ENCODE measurements at regions not wholly inside any gene's neighbourhood (a gene's known extent, or its start where the extent isn't known, plus 50 kb on each side); places are given as distances from the start of the nearest gene placed in this dataset.

- TF ChIP-seq, protein P1, sequence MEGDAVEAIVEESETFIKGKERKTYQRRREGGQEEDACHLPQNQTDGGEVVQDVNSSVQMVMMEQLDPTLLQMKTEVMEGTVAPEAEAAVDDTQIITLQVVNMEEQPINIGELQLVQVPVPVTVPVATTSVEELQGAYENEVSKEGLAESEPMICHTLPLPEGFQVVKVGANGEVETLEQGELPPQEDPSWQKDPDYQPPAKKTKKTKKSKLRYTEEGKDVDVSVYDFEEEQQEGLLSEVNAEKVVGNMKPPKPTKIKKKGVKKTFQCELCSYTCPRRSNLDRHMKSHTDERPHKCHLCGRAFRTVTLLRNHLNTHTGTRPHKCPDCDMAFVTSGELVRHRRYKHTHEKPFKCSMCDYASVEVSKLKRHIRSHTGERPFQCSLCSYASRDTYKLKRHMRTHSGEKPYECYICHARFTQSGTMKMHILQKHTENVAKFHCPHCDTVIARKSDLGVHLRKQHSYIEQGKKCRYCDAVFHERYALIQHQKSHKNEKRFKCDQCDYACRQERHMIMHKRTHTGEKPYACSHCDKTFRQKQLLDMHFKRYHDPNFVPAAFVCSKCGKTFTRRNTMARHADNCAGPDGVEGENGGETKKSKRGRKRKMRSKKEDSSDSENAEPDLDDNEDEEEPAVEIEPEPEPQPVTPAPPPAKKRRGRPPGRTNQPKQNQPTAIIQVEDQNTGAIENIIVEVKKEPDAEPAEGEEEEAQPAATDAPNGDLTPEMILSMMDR (IDR thresholded peaks at IDR 0.05): no peak
- TF ChIP-seq POLR2AphosphoS5 (IDR thresholded peaks at IDR 0.05; ENCODE audit: low read depth, low read length): no peak
- no peak for TF ChIP-seq REST (IDR thresholded peaks at IDR 0.05; ENCODE audit: insufficient read depth in 1 of 2, low read depth in 2 of 2, low read length in 1 of 2)
These were observed 1070.2 kb upstream of the ACO1 start for GRCh38 chr9:31314241-31314640.
